Skeletal muscle tissue (tissue), 3 donors: ENCODE measurements at regions not wholly inside any gene's neighbourhood (a gene's known extent, or its start where the extent isn't known, plus 50 kb on each side); places are given as distances from the start of the nearest gene placed in this dataset.
"Not testable (repeated sequence)": the region's sequence is repeated elsewhere in the genome, so short reads cannot be mapped to it uniquely, and the experiment has no call there.

ENCODE experiments used
- H3K27ac ChIP-seq: one replicate; pipeline ENCODE4 v1.7.0; 2013; ENCODE audit warnings: mild to moderate bottlenecking, low read depth, low read length, inconsistent platforms
- H3K27me3 ChIP-seq, 3 donors: one replicate each; pipeline ENCODE4 v1.7.0; 2013; ENCODE audit warnings: low read length in 3 of 3; ENCODE audit not compliant: control insufficient read depth in 3 of 3, insufficient read depth in 3 of 3
- H3K36me3 ChIP-seq, 3 donors: one replicate each; pipeline ENCODE4 v1.7.0; 2013; ENCODE audit warnings: low read length in 3 of 3; ENCODE audit not compliant: control insufficient read depth in 3 of 3, insufficient read depth in 3 of 3
- H3K4me1 ChIP-seq, 3 donors: one replicate each; pipeline ENCODE4 v1.7.0; 2013; ENCODE audit warnings: low read length in 3 of 3, mild to moderate bottlenecking in 3 of 3; ENCODE audit not compliant: control insufficient read depth in 3 of 3, insufficient read depth in 3 of 3
- H3K4me3 ChIP-seq, 3 donors: one replicate each; pipeline ENCODE4 v1.7.0; 2013; ENCODE audit warnings: low read length in 3 of 3
- H3K9ac ChIP-seq, 3 donors: one replicate each; pipeline ENCODE4 v1.7.0; 2013; ENCODE audit warnings: low read length in 3 of 3, mild to moderate bottlenecking in 3 of 3, moderate library complexity in 2 of 3, low read depth in 1 of 3
- H3K9me3 ChIP-seq, 3 donors: one replicate each; pipeline ENCODE4 v1.7.0; 2013; ENCODE audit warnings: low read length in 3 of 3; ENCODE audit not compliant: control insufficient read depth in 3 of 3
- donor health status: Osteomylitis.

GRCh38 chr2:113341191-113341869 is 62.6 kb upstream of the PAX8 start:
- H3K4me1 ChIP-seq = peaks cover 0 to 8% (median 0%) of the 10 kb centered on the region in 3 donors
- H3K9ac ChIP-seq = no peak overlapping the region
- H3K36me3 ChIP-seq = no peaks in the 10 kb centered on the region
- H3K27me3 ChIP-seq = no peaks in the 10 kb centered on the region
- no peak overlapping the region for H3K27ac ChIP-seq
- no peaks in the 10 kb centered on the region for H3K9me3 ChIP-seq
- no peak overlapping the region for H3K4me3 ChIP-seq

- Histone ChIP-seq H3K27me3 (peaks cover 0 to 2% (median 0%) of the 10 kb centered on the region in 3 donors), H3K4me3 (no peak overlapping the region), H3K4me1 (peaks cover 0 to 12% (median 0%) of the 10 kb centered on the region in 3 donors), H3K9me3 (no peaks in the 10 kb centered on the region), H3K9ac (no peak overlapping the region), H3K36me3 (no peaks in the 10 kb centered on the region), H3K27ac (no peak overlapping the region)
These were observed 59.1 kb upstream of the PAX8 start for GRCh38 chr2:113337809-113338208.

GRCh38 chr2:113336040-113336439 is 57.3 kb upstream of the PAX8 start:
- not testable (repeated sequence) for H3K9me3 ChIP-seq, H3K27ac ChIP-seq, H3K27me3 ChIP-seq, H3K4me3 ChIP-seq, H3K36me3 ChIP-seq
- peaks cover 0 to 12% (median 0%) of the 10 kb centered on the region in 3 donors for H3K4me1 ChIP-seq
- peak overlapping the region in 1 of 3 donors; percentile 1 for H3K9ac ChIP-seq

- Histone ChIP-seq H3K27ac (no peak overlapping the region), H3K4me1 (peaks cover 0 to 12% (median 0%) of the 10 kb centered on the region in 3 donors), H3K9ac (no peak overlapping the region), H3K36me3 (no peaks in the 10 kb centered on the region), H3K27me3 (peaks cover 0 to 2% (median 0%) of the 10 kb centered on the region in 3 donors), H3K4me3 (no peak overlapping the region), H3K9me3 (no peaks in the 10 kb centered on the region)
These were observed 55.4 kb upstream of the PAX8 start for GRCh38 chr2:113334147-113334546.

- peaks cover 0 to 12% (median 0%) of the 10 kb centered on the region in 3 donors for H3K4me1 ChIP-seq
- H3K27me3 ChIP-seq, H3K4me3 ChIP-seq, H3K9me3 ChIP-seq, H3K27ac ChIP-seq, H3K36me3 ChIP-seq, H3K9ac ChIP-seq: not testable (repeated sequence)
These were observed 55.0 kb upstream of the PAX8 start for GRCh38 chr2:113333735-113334134.

- H3K9me3 ChIP-seq, H3K27me3 ChIP-seq, H3K9ac ChIP-seq, H3K36me3 ChIP-seq, H3K27ac ChIP-seq, H3K4me1 ChIP-seq, H3K4me3 ChIP-seq: not testable (repeated sequence)
These were observed 51.5 kb upstream of the PAX8 start for GRCh38 chr2:113330060-113330767.

- H3K4me1 ChIP-seq, H3K27me3 ChIP-seq, H3K9ac ChIP-seq, H3K36me3 ChIP-seq, H3K27ac ChIP-seq, H3K9me3 ChIP-seq, H3K4me3 ChIP-seq: not testable (repeated sequence)
These were observed 50.3 kb upstream of the PAX8 start for GRCh38 chr2:113328973-113329372.

GRCh38 chr2:113328572-113328971 is 49.9 kb upstream of the PAX8 start:
- H3K9me3 ChIP-seq, H3K4me1 ChIP-seq, H3K9ac ChIP-seq, H3K4me3 ChIP-seq, H3K36me3 ChIP-seq, H3K27ac ChIP-seq, H3K27me3 ChIP-seq: not testable (repeated sequence)
